MM.1S (cell line): ENCODE measurements at regions not wholly inside any gene's neighbourhood (a gene's known extent, or its start where the extent isn't known, plus 50 kb on each side); places are given as distances from the start of the nearest gene placed in this dataset.
"Not testable (repeated sequence)": the region's sequence is repeated elsewhere in the genome, so short reads cannot be mapped to it uniquely, and the experiment has no call there.

Experiments
- DNase-seq: peaks from one replicate; pipeline ENCODE4 v3.0.0-alpha.2; 2015
- H2AFZ ChIP-seq: fragments of 300-600 bp; sonication (generic); 2 replicates; pipeline ENCODE4 v1.6.0; 2016; ENCODE audit warnings: antibody characterized with exemption, low read length
- H3F3A ChIP-seq: fragments of 300-600 bp; sonication (generic); 2 replicates; pipeline ENCODE4 v1.6.1; 2016; ENCODE audit warnings: mild to moderate bottlenecking, antibody characterized with exemption, low read length, moderate library complexity, mixed read lengths; ENCODE audit not compliant: insufficient read depth
- H3K27ac ChIP-seq: fragments of 300-600 bp; sonication (generic); 2 replicates; pipeline ENCODE4 v1.5.1; 2016; ENCODE audit warnings: mild to moderate bottlenecking, low read length
- H3K27me3 ChIP-seq: fragments of 300-600 bp; sonication (generic); replicated peaks from 2 replicates; pipeline ENCODE4 v1.6.0; 2016; ENCODE audit warnings: low read length; ENCODE audit not compliant: insufficient read depth
- H3K36me3 ChIP-seq: fragments of 300-600 bp; sonication (generic); replicated peaks from 2 replicates; pipeline ENCODE4 v1.6.1; 2016; ENCODE audit warnings: mild to moderate bottlenecking, low read length, mixed read lengths; ENCODE audit not compliant: insufficient read depth
- H3K4me1 ChIP-seq: fragments of 300-600 bp; sonication (generic); 2 replicates; pipeline ENCODE4 v1.6.1; 2016; ENCODE audit warnings: low read length, mixed read lengths
- H3K4me2 ChIP-seq: fragments of 300-600 bp; sonication (generic); 2 replicates; pipeline ENCODE4 v1.6.0; 2016; ENCODE audit warnings: low read depth, low read length
- H3K4me3 ChIP-seq: fragments of 300-600 bp; sonication (generic); 2 replicates; pipeline ENCODE4 v1.5.1; 2016; ENCODE audit warnings: low read length, mixed read lengths
- H3K79me2 ChIP-seq: fragments of 300-600 bp; sonication (generic); 2 replicates; pipeline ENCODE4 v1.6.1; 2016; ENCODE audit warnings: mixed run types, low read length, mixed read lengths
- H3K9ac ChIP-seq: fragments of 300-600 bp; sonication (generic); 2 replicates; pipeline ENCODE4 v1.6.1; 2016; ENCODE audit warnings: low read length, mixed read lengths
- H3K9me2 ChIP-seq: fragments of 300-600 bp; sonication (generic); replicated peaks from 2 replicates; pipeline ENCODE4 v1.6.1; 2016; ENCODE audit warnings: mild to moderate bottlenecking, low read length, mixed read lengths; ENCODE audit not compliant: insufficient read depth
- H3K9me3 ChIP-seq: fragments of 300-600 bp; sonication (generic); replicated peaks from 2 replicates; pipeline ENCODE4 v1.6.1; 2016; ENCODE audit warnings: mild to moderate bottlenecking, low read length, mixed read lengths; ENCODE audit not compliant: insufficient read depth
- H4K20me1 ChIP-seq: fragments of 300-600 bp; sonication (generic); 2 replicates; pipeline ENCODE4 v1.6.1; 2016; ENCODE audit warnings: mild to moderate bottlenecking, low read length, moderate library complexity, mixed read lengths; ENCODE audit not compliant: insufficient read depth
- EZH2 ChIP-seq: fragments of 300-600 bp; sonication (generic); optimal IDR thresholded peaks from 2 replicates; pipeline ENCODE3; 2017; ENCODE audit warnings: low read depth, mild to moderate bottlenecking, antibody characterized with exemption, low read length, mixed read lengths
- EZH2phosphoT487 ChIP-seq: fragments of 300-600 bp; sonication (generic); IDR thresholded peaks from 2 replicates; pipeline ENCODE4 v1.6.1; 2018; ENCODE audit warnings: antibody characterized with exemption, low read length
- TF ChIP-seq, protein P1 (sequence below): fragments of 300-600 bp; sonication (generic); IDR thresholded peaks from 2 replicates; pipeline ENCODE4 v1.5.1; 2016; ENCODE audit warnings: antibody characterized with exemption, low read length, mixed read lengths

GRCh38 chrX:65072590-65072989 lies 96.3 kb upstream of the ZC4H2 start:
- Histone ChIP-seq H3K9me3 (no peaks in the 10 kb centered on the region), H3K27me3 (no peaks in the 10 kb centered on the region), H3K36me3 (no peaks in the 10 kb centered on the region), H3K9ac (no peak overlapping the region), H4K20me1 (no peaks in the 10 kb centered on the region), H3K79me2 (no peaks in the 10 kb centered on the region), H3K4me2 (no peak overlapping the region), H3K4me3 (no peak overlapping the region), H3K9me2 (no peaks in the 10 kb centered on the region), H3K4me1 (no peaks in the 10 kb centered on the region), H2AFZ (no peak overlapping the region), H3F3A (no peaks in the 10 kb centered on the region), H3K27ac (no peak overlapping the region)
- no peak for DNase-seq
- no peak for TF ChIP-seq EZH2phosphoT487
- no peak for TF ChIP-seq EZH2
- TF ChIP-seq, protein P1, sequence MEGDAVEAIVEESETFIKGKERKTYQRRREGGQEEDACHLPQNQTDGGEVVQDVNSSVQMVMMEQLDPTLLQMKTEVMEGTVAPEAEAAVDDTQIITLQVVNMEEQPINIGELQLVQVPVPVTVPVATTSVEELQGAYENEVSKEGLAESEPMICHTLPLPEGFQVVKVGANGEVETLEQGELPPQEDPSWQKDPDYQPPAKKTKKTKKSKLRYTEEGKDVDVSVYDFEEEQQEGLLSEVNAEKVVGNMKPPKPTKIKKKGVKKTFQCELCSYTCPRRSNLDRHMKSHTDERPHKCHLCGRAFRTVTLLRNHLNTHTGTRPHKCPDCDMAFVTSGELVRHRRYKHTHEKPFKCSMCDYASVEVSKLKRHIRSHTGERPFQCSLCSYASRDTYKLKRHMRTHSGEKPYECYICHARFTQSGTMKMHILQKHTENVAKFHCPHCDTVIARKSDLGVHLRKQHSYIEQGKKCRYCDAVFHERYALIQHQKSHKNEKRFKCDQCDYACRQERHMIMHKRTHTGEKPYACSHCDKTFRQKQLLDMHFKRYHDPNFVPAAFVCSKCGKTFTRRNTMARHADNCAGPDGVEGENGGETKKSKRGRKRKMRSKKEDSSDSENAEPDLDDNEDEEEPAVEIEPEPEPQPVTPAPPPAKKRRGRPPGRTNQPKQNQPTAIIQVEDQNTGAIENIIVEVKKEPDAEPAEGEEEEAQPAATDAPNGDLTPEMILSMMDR: no peak

- not testable (repeated sequence) for H3K4me1 ChIP-seq, H3K4me3 ChIP-seq, H4K20me1 ChIP-seq, H3F3A ChIP-seq, H3K4me2 ChIP-seq, H3K27ac ChIP-seq, H3K9ac ChIP-seq, DNase-seq, H3K9me2 ChIP-seq, H3K79me2 ChIP-seq, H2AFZ ChIP-seq, H3K27me3 ChIP-seq, H3K9me3 ChIP-seq, H3K36me3 ChIP-seq
Measured at GRCh38 chrX:65058626-65059025, 82.4 kb upstream of the ZC4H2 start.

DNA sequence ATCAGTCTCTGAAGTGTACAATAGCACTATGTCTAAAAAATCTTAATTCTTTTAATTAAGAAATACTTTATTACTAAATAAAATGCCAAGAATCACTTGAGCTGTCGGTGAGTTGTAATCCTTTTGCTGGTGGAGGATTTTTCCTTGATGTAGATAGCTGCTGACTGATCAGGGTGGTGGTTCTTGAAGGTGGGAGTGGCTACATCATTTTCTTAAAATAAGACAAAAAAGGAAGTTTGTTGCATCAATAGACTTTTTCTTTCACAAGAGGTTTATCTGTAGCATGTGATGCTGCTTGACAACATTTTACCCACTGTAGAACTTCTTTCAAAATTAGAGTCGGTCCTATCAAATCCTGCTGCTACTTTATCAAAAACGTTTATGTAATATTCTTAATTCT lies 68.8 kb upstream of the ZC4H2 start:
- H3K4me2 ChIP-seq: no peak overlapping the region
- no peak overlapping the region for H3K9ac ChIP-seq
- DNase-seq: no peak
- H2AFZ ChIP-seq: no peak overlapping the region
- no peak overlapping the region for H3K27ac ChIP-seq
- H3K36me3 ChIP-seq: no peaks in the 10 kb centered on the region
- no peaks in the 10 kb centered on the region for H3F3A ChIP-seq
- no peaks in the 10 kb centered on the region for H4K20me1 ChIP-seq
- no peaks in the 10 kb centered on the region for H3K9me2 ChIP-seq
- H3K27me3 ChIP-seq: no peaks in the 10 kb centered on the region
- TF ChIP-seq, protein P1: no peak
- TF ChIP-seq EZH2 (no peak), EZH2phosphoT487 (no peak)
- no peaks in the 10 kb centered on the region for H3K9me3 ChIP-seq
- no peak overlapping the region for H3K4me3 ChIP-seq
- no peaks in the 10 kb centered on the region for H3K4me1 ChIP-seq
- H3K79me2 ChIP-seq: no peaks in the 10 kb centered on the region

GRCh38 chrX:65035446-65035770 lies 59.2 kb upstream of the ZC4H2 start:
- peaks cover 7% of the 10 kb centered on the region; the same call in 1 of the 2 replicates for H3K79me2 ChIP-seq
- H3K4me3 ChIP-seq: peak overlapping the region; percentile 76
- H3F3A ChIP-seq: no peaks in the 10 kb centered on the region; the same call in 1 of the 2 replicates
- no peaks in the 10 kb centered on the region for H3K27me3 ChIP-seq
- no peaks in the 10 kb centered on the region for H3K4me1 ChIP-seq
- no peak for DNase-seq
- TF ChIP-seq EZH2phosphoT487 (no peak), EZH2 (no peak)
- TF ChIP-seq, protein P1: no peak
- peak overlapping the region; percentile 60; the same call in 1 of the 2 replicates for H3K27ac ChIP-seq
- H4K20me1 ChIP-seq: no peaks in the 10 kb centered on the region
- H3K9me3 ChIP-seq: no peaks in the 10 kb centered on the region
- H3K9ac ChIP-seq: peak overlapping the region; percentile 62
- peak overlapping the region; percentile 62 for H2AFZ ChIP-seq
- no peaks in the 10 kb centered on the region for H3K36me3 ChIP-seq
- H3K4me2 ChIP-seq: peak overlapping the region; percentile 56; the same call in 1 of the 2 replicates
- no peaks in the 10 kb centered on the region for H3K9me2 ChIP-seq
